GM13976 (cell line): ENCODE measurements at regions not wholly inside any gene's neighbourhood (a gene's known extent, or its start where the extent isn't known, plus 50 kb on each side); places are given as distances from the start of the nearest gene placed in this dataset.

Experiments
- DNase-seq: peaks from one replicate; pipeline ENCODE4 v3.0.0; 2012; ENCODE audit warnings: low spot score
- in situ Hi-C: fragments of 300-500 bp; cut with MboI; formaldehyde crosslinking; loops from one replicate; pipeline ENCODE4 v1.12.0; 2022; ENCODE audit warnings: low sequenced_read_pairs, mixed read lengths, inconsistent platforms; ENCODE audit not compliant: unreplicated experiment
- TF ChIP-seq, protein P1 (sequence below): IDR thresholded peaks from 2 replicates; pipeline ENCODE4 v1.5.1; 2012; ENCODE audit warnings: borderline replicate concordance, mild to moderate bottlenecking; ENCODE audit not compliant: insufficient read depth; ENCODE audit errors: extremely low read depth, missing control alignments, control extremely low read depth

- in situ Hi-C loops, result no loop called here
- no peak for DNase-seq
Measured at GRCh38 chr20:60690771-60691170, 561.3 kb upstream of the CDH4 start.

GRCh38 chr20:60691966-60692615 is 560.0 kb upstream of the CDH4 start:
- no peak for DNase-seq
- in situ Hi-C loops, result no loop called here
- TF ChIP-seq, protein P1, sequence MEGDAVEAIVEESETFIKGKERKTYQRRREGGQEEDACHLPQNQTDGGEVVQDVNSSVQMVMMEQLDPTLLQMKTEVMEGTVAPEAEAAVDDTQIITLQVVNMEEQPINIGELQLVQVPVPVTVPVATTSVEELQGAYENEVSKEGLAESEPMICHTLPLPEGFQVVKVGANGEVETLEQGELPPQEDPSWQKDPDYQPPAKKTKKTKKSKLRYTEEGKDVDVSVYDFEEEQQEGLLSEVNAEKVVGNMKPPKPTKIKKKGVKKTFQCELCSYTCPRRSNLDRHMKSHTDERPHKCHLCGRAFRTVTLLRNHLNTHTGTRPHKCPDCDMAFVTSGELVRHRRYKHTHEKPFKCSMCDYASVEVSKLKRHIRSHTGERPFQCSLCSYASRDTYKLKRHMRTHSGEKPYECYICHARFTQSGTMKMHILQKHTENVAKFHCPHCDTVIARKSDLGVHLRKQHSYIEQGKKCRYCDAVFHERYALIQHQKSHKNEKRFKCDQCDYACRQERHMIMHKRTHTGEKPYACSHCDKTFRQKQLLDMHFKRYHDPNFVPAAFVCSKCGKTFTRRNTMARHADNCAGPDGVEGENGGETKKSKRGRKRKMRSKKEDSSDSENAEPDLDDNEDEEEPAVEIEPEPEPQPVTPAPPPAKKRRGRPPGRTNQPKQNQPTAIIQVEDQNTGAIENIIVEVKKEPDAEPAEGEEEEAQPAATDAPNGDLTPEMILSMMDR, result no peak

More at GRCh38 chr20:60690771-60691170, 561.3 kb upstream of the CDH4 start:
- TF ChIP-seq, protein P1, result no peak

DNA sequence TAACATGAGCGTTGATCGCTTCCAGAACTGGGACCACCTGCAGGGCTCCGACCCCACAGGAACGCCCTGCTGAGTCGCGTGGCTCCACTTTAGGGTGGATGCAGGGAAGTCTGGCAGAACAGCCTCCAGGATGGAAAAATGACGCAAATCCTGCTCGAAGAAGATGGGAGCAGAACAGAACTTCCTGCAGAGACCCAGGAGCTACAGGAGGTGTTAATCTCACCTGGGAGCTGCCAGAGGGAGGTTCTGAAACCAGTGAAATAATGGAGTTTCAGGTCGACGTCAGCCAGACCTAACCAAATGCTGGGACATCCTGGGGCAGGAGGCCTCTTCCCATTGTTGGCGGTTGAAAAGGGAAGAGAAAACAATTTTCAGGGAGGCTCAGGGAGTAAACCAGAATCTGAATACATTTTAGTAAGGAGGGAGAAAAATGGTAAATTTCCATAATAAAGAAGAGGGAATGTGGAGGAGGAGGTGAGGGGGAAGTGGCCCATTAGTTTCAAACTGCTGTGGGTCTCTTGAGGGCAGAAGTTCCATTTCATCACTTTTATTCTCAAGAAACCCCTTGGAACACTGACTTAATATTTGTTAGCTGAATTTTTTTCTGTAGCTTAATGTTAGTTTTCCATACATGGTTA is 558.4 kb upstream of the CDH4 start:
- TF ChIP-seq, protein P1, result no peak
- DNase-seq, result no peak
- in situ Hi-C loops, result no loop called here

DNA sequence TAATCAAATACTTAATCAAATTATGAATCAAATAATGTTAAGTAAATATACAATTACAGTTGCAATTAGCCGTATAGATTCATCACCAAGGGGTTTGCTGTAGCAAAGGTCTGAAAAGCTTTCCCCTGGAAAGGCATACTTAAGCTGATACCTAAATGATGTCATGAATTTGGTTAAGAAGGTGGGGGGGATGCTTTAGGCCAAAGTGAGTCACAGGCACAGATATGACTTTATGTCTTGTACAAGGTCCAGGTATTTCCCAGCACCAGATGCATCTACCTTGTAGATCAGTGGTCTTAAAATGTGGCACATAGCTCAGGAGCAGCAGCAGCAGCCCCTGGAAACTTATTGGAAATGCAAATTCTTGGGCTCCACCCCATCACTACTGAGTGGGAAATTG is 557.3 kb upstream of the CDH4 start:
- in situ Hi-C loops, result no loop called here
- no peak for DNase-seq
- TF ChIP-seq, protein P1, result no peak

GRCh38 chr20:60695226-60696000 is 556.6 kb upstream of the CDH4 start:
- DNase-seq, result no peak
- TF ChIP-seq, protein P1, result no peak
- in situ Hi-C loops, result no loop called here

DNA sequence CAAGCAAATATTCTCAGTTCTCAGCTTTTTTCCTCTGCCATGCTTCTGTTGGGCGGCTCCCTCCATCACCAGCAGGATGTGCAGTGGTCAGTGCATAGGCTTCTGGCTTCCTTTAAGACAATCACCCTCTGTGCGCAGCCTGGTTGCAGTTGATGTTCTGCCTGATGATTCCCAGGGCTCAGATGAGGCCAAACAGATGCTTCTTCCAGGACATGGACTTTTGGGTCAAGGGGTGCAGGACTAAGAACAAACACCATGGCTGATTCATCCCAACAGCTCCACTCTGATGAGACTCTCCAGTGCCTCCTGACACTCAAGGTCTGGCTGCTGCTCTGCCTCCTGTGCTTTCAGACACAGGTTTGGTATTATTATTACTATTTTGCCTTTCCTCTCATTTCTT is 554.8 kb upstream of the CDH4 start:
- in situ Hi-C loops, result no loop called here
- TF ChIP-seq, protein P1, result no peak
- no peak for DNase-seq
